ENCODE measurements at regions not wholly inside any gene's neighbourhood (a gene's known extent, or its start where the extent isn't known, plus 50 kb on each side); places are given as distances from the start of the nearest gene placed in this dataset.

DNA sequence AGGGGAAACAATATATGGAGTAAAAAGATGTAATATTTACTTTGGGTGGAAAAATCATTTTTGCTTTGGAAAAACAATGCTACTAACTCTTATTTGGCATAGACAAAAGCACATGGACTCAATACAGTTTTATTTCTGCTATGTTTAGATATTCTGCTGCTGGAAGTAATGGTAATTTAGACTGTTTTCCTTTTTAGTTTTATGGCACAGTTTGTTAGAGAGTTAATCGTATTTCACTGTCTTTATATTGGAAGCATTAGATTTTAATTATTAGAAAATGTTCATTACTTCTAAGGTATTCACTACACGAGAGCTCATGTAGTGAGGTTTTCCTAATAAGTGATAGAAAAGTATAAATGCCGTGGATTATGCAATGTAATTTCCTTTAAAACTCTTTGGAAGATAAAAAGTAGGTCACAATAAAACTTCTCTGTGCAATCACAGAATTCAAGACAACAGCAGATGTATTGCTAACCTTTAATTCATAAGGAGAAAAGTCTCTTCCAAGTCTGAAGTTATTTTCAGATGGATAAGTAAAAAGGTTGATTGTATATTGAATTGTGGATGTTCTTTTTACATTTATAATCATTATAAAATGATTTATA lies 851.8 kb downstream of the TMTC2 start:
- ChIA-PET CTCF (no interaction called here), POLR2A (no interaction called here)
- intact Hi-C loops (cut with micrococcal nuclease), result no loop called here
- DNase-seq, result no peak
- H3K4me1 Mint-ChIP-seq (ENCODE audit: low read depth), result no peaks in the 10 kb centered on the region
- H3K4me3 Mint-ChIP-seq, result no peak overlapping the region
- TF ChIP-seq CTCF (IDR thresholded peaks at IDR 0.05), result no peak
- ATAC-seq, result no peak
- H3K9me3 Mint-ChIP-seq, result no peaks in the 10 kb centered on the region
- no peaks in the 10 kb centered on the region for H3K36me3 Mint-ChIP-seq (ENCODE audit: low read depth)
- H3K27ac Mint-ChIP-seq, result no peak overlapping the region
- H3K27me3 Mint-ChIP-seq, result no peaks in the 10 kb centered on the region

GRCh38 chr12:83537428-83538053 lies 850.8 kb downstream of the TMTC2 start:
- no peak for ATAC-seq
- H3K4me1 Mint-ChIP-seq (ENCODE audit: low read depth), result no peaks in the 10 kb centered on the region

GRCh38 chr12:83536496-83536895 lies 849.8 kb downstream of the TMTC2 start:
- H3K4me1 Mint-ChIP-seq (ENCODE audit: low read depth), result no peaks in the 10 kb centered on the region
- no peak overlapping the region for H3K27ac Mint-ChIP-seq
- POLR2A ChIA-PET, result no interaction called here
- intact Hi-C loops (cut with micrococcal nuclease), result no loop called here
- TF ChIP-seq CTCF (IDR thresholded peaks at IDR 0.05), result no peak
- no peaks in the 10 kb centered on the region for H3K9me3 Mint-ChIP-seq
- no peaks in the 10 kb centered on the region for H3K27me3 Mint-ChIP-seq
- H3K36me3 Mint-ChIP-seq (ENCODE audit: low read depth), result no peaks in the 10 kb centered on the region
- no peak for DNase-seq
- CTCF ChIA-PET, result no interaction called here
- ATAC-seq, result no peak
- no peak overlapping the region for H3K4me3 Mint-ChIP-seq

More at GRCh38 chr12:83537428-83538053, 850.8 kb downstream of the TMTC2 start:
- H3K9me3 Mint-ChIP-seq, result no peaks in the 10 kb centered on the region
- POLR2A ChIA-PET, result no interaction called here
- intact Hi-C loops (cut with micrococcal nuclease), result no loop called here
- H3K27ac Mint-ChIP-seq, result no peak overlapping the region
- TF ChIP-seq CTCF (IDR thresholded peaks at IDR 0.05), result no peak
- DNase-seq, result no peak
- CTCF ChIA-PET, result no interaction called here
- H3K27me3 Mint-ChIP-seq, result no peaks in the 10 kb centered on the region
- H3K36me3 Mint-ChIP-seq (ENCODE audit: low read depth), result no peaks in the 10 kb centered on the region
- no peak overlapping the region for H3K4me3 Mint-ChIP-seq

DNA sequence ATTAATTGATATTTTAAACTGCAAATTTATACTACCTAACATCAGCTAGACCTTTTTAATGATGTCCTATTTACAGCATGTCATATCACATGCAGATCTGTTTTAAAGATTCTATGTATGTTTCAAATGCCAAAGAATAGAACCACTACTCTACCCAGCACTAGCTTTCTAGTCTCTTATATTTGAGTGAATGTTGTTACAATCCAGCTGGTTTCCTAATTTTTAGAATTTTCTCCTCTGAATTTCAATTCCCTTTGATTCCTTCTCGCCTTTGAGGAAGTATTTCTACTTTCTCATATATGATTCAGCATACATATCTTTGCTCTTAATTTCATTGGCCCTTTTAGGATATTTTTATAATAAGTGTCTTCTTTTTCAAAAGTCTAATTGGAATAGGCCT lies 841.9 kb downstream of the TMTC2 start:
- intact Hi-C loops (cut with micrococcal nuclease), result no loop called here
- Mint-ChIP-seq H3K4me3 (no peak overlapping the region), H3K9me3 (peaks cover 5% of the 10 kb centered on the region), H3K27ac (no peak overlapping the region), H3K27me3 (no peaks in the 10 kb centered on the region), H3K36me3 (ENCODE audit: low read depth) (no peaks in the 10 kb centered on the region), H3K4me1 (ENCODE audit: low read depth) (no peaks in the 10 kb centered on the region)
- DNase-seq, result no peak
- ATAC-seq, result no peak
- POLR2A ChIA-PET, result no interaction called here
- TF ChIP-seq CTCF (IDR thresholded peaks at IDR 0.05), result no peak
- CTCF ChIA-PET, result no interaction called here

DNA sequence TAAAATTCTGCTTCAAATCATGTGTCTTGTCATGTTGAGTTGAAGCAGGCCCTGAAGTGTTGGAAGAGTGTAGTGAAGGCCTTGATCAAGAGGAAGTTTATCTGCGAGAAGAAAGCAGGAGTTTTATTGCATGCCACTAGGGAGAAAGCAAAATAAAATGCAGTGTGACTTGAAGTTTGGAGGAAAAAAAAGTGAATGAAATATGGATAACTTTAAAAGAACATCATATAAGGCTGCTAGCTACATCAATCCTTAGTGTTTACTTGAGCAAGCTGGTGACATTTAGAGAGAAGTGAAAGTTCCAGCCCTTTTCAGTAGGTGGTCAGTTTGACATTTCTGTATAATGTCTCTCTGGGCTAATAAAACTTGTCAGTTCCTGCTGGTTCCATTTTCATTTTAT lies 841.1 kb downstream of the TMTC2 start:
- Mint-ChIP-seq H3K27me3 (no peaks in the 10 kb centered on the region), H3K4me1 (ENCODE audit: low read depth) (no peaks in the 10 kb centered on the region), H3K27ac (no peak overlapping the region), H3K4me3 (no peak overlapping the region), H3K36me3 (ENCODE audit: low read depth) (no peaks in the 10 kb centered on the region), H3K9me3 (peaks cover 7% of the 10 kb centered on the region)
- ChIA-PET POLR2A (no interaction called here), CTCF (no interaction called here)
- ATAC-seq (no peak), DNase-seq (no peak)
- TF ChIP-seq CTCF (IDR thresholded peaks at IDR 0.05), result no peak
- intact Hi-C loops (cut with micrococcal nuclease), result no loop called here

Data from activated CD8-positive, alpha-beta T cell treated with anti-CD3 and anti-CD28 coated beads for 36 hours (primary cell).